ENCODE measurements at regions not wholly inside any gene's neighbourhood (a gene's known extent, or its start where the extent isn't known, plus 50 kb on each side); places are given as distances from the start of the nearest gene placed in this dataset.
"Not testable (repeated sequence)": the region's sequence is repeated elsewhere in the genome, so short reads cannot be mapped to it uniquely, and the experiment has no call there.

DNA sequence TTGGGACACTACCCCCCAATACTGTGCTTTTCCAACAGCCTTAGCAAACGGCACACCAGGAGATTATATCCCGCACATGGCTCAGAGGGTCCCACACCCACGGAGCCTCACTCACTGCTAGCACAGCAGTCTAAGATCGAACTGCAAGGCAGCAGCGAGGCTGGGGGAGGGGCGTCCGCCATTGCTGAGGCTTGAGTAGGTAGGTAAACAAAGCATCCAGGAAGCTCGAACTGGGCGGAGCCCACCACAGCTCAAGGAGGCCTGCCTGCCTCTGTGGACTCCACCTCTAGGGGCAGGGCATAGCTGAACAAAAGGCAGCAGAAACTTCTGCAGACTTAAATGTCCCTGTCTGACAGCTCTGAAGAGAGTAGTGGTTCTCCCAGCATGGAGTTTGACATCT lies 447.3 kb upstream of the RAB6C start:
- TF ChIP-seq, protein P1, sequence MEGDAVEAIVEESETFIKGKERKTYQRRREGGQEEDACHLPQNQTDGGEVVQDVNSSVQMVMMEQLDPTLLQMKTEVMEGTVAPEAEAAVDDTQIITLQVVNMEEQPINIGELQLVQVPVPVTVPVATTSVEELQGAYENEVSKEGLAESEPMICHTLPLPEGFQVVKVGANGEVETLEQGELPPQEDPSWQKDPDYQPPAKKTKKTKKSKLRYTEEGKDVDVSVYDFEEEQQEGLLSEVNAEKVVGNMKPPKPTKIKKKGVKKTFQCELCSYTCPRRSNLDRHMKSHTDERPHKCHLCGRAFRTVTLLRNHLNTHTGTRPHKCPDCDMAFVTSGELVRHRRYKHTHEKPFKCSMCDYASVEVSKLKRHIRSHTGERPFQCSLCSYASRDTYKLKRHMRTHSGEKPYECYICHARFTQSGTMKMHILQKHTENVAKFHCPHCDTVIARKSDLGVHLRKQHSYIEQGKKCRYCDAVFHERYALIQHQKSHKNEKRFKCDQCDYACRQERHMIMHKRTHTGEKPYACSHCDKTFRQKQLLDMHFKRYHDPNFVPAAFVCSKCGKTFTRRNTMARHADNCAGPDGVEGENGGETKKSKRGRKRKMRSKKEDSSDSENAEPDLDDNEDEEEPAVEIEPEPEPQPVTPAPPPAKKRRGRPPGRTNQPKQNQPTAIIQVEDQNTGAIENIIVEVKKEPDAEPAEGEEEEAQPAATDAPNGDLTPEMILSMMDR (IDR thresholded peaks at IDR 0.05) = not testable (repeated sequence)
- not testable (repeated sequence) for TF ChIP-seq POLR2A (IDR thresholded peaks at IDR 0.05)

Measured in testis (tissue), 2 donors.